ENCODE measurements at regions not wholly inside any gene's neighbourhood (a gene's known extent, or its start where the extent isn't known, plus 50 kb on each side); places are given as distances from the start of the nearest gene placed in this dataset.

DNA sequence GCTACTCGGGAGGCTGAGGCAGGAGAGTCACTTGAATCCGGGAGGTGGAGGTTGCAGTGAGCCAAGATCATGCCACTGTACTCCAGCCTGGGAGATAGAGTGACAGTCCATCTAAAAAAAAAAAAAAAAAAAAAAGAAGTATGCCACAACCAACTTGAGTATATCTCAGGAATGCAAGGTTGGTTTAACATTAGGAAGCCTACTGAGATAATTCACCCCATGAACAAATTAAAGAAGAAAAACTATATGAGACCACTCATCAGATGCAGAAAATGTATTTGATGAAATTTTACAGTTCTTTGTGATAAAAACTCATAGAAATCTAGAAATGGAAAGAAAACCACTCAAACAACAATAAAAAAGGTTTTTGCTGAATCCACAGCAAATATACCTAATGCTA lies 373.8 kb downstream of the LMO4 start:
- TF ChIP-seq ETV6 (CRISPR knock-in tag; IDR thresholded peaks at IDR 0.05) = no peak
- TF ChIP-seq ZNF317 (CRISPR knock-in tag; IDR thresholded peaks at IDR 0.05; ENCODE audit: borderline replicate concordance, low read depth) = no peak
- no peak for TF ChIP-seq FOXJ3 (CRISPR knock-in tag; IDR thresholded peaks at IDR 0.05; ENCODE audit: borderline replicate concordance)
